GM19463 (cell line): ENCODE measurements at regions not wholly inside any gene's neighbourhood (a gene's known extent, or its start where the extent isn't known, plus 50 kb on each side); places are given as distances from the start of the nearest gene placed in this dataset.

Experiments
- ATAC-seq: cut with Tn5 transposase; IDR thresholded peaks from one replicate; pipeline ENCODE4 v1.9.1; 2021; ENCODE audit warnings: mild to moderate bottlenecking, moderate library complexity; ENCODE audit not compliant: unreplicated experiment

DNA sequence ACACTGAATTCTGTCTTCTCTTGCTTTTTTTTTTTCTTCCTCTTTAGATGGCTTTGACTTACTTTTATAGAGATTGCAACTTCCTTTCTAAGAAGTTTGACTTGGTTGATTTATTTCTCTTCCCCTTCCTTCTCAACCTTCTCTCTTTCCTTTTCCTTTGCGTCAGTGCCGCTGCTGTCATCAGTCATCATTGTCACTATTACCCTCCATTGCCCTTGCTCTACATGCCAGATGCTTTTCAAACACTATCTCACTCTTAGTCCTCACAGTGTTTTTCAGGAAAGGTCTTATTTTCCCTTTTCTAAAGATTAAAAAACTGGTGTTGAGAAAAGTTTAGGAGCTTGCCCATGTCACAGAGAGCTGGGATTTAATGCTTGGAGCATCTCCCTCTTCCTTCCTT, 74.7 kb upstream of the C11orf87 start:
- ATAC-seq: no peak

DNA sequence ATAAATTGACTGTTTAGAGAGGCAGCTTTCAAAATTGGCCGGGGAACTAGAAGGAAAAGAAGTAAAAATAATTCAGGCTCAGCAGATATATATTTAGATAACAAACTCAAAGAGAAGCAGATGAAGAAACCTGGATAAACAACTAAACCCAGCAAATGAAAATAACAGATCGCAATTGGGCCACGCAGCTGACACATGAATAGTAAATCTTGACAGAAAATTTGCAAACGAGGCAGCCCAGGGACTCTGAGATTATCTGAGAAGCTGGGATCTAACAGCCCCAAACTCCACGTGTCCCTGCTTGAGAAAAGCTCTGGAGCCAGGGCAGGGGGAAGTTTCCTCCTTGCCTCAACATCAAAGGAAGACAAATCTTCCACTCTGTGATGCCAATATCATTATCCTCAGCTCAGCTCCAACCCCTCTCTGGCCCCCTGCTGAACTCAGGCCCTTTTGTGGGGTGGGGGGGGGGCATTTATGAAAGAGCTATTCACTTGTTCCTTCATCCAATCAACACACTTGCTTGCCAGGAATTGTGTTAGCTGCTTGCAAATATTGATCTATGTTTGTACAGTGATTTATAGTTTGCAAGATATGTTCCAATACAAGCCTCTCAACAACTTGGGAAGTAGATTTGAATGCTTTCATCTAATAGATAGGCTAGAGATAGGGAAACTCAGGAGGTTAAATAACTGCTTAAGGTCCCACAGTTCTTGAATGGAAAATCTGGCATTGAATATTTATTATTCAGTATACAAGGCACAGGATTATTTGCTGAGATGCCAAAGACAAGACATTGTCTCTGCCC, 72.5 kb upstream of the C11orf87 start:
- no peak for ATAC-seq

DNA sequence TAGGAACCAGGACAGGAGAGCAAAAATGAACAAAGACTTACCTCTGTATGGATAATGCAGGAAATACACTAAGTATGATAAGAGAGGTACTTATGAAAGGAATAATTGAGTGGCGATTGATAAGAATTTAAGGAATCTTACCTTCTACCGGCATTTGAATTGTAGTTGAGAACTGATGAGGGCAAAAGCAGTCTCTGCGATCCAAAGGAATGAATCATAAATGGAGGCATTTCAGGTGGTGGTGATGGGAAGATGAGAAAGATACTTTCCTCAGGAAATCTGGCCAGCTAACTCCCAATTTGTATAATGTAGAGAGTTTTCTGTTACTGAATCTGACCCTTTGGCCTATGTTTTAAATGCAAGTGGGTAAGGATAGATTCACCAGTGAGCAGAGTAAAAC, 71.9 kb upstream of the C11orf87 start:
- ATAC-seq: no peak

DNA sequence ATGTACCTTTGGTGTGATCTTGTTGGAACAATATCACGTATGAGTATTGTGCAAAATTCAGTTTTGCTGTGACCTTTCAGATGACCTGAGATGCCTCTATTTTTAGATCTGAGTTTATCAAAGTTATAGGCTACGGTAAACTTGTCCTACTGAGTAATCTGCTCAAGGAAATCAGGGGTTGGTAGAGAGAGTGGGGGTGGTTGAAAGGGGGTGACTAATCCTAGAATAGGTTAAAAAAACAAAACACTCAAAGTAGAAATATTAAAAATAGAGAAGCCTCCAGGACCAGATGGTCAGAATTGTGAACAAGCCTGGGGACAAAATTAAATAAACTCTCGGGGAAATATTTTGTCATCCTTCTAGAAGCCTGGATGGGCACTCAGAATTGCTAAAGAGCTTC, 59.9 kb upstream of the C11orf87 start:
- no peak for ATAC-seq

DNA sequence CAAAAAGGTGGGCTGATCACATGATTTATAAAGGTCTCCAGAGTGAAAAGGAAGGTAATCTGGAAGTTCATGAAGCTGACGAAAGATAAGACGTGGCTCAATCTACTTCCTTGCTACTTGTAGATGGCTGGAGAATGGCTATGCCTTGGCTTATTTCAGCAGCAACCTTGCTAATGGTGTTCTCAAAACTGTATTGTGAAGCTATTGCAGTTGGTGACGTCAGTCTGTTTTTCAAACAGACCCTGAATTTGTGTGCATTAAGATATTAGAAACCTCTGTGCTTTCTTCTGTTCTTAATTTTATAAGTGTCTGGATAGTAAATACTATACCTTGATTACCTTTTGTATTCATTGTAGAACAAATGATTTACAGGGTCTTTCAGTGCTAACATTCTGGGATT, 58.3 kb upstream of the C11orf87 start:
- ATAC-seq: no peak

DNA sequence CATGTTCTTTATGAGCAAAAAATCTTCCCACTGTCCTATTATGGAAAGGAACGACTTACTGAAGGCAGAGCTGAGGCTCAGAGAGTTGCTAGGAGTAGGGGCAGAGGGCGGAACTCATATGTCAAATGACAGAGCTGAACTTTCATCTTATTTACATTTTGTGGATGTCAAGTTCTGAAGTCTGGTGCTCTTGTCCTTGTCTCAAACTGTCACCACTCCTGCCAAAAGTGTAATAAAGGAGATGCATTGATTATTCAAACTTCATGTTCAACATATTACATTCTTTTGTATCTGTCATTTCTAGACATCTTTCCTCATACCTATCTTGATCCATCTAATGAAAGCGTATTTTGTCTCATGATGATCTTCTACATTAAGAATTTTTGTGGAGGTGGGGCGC, 57.1 kb upstream of the C11orf87 start:
- no peak for ATAC-seq

DNA sequence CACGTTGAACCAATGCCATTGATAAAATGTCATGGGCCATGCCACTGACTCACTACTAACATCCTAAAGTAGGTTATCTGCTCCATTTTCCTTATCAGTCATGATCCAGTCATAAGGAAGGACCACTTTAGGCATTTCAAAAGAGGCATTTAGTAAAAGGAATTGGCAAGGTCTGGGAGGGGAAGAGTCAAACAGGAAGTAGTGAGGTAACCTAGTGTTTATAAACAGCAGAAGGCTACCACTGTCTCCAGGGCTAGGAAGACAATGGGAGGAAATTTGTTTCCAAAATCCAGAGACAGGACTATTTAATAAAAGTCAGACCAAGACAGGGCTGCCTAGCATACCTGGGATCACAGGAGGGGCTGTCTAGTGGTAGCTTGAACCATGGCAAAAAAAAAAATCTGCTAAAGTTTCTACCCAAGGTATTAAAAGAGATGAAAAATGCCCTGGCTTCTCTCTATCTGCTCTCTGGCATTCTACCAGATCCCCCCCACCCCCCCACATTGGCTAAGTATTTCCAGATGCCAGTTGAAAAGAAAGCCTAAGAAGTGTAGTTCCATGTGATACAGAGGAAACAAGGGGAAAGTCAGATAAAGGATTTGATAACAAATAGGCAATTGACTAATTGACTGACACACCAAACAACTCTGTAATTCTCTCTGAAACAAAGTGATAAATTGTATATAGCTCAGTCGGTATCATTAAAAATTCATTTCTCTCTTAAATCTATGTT, 50.4 kb upstream of the C11orf87 start:
- no peak for ATAC-seq
